GM18502 (cell line): ENCODE measurements at regions not wholly inside any gene's neighbourhood (a gene's known extent, or its start where the extent isn't known, plus 50 kb on each side); places are given as distances from the start of the nearest gene placed in this dataset.
"Not testable (repeated sequence)": the region's sequence is repeated elsewhere in the genome, so short reads cannot be mapped to it uniquely, and the experiment has no call there.

Experiments
- ATAC-seq: cut with Tn5 transposase; IDR thresholded peaks from one replicate; pipeline ENCODE4 v1.9.1; 2021; ENCODE audit warnings: mild to moderate bottlenecking; ENCODE audit not compliant: unreplicated experiment, poor library complexity

GRCh38 chr6:15883593-15883992 is 220.8 kb upstream of the DTNBP1 start:
- ATAC-seq: not testable (repeated sequence)

GRCh38 chr6:15882915-15883314 is 220.1 kb upstream of the DTNBP1 start:
- no peak for ATAC-seq

GRCh38 chr6:15882345-15882744 is 219.5 kb upstream of the DTNBP1 start:
- ATAC-seq: no peak

DNA sequence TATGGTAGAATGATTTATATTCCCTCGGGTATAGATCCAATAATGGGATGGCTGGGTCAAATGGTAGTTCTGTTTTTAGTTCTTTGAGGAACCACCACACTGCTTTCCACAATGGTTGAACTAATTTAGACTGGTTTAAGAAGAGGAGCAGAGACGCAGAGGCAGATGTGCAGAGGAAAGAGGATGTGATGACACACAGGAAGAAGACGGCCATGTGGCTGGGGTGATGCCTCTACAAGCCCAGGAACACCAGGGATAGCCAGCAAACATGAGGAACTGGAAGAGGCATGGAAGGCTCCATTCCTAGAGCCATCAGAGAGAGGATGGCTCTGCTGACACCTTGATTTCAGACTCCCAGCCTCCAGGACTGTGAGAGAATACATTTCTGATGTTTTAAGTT is 218.3 kb upstream of the DTNBP1 start:
- no peak for ATAC-seq

DNA sequence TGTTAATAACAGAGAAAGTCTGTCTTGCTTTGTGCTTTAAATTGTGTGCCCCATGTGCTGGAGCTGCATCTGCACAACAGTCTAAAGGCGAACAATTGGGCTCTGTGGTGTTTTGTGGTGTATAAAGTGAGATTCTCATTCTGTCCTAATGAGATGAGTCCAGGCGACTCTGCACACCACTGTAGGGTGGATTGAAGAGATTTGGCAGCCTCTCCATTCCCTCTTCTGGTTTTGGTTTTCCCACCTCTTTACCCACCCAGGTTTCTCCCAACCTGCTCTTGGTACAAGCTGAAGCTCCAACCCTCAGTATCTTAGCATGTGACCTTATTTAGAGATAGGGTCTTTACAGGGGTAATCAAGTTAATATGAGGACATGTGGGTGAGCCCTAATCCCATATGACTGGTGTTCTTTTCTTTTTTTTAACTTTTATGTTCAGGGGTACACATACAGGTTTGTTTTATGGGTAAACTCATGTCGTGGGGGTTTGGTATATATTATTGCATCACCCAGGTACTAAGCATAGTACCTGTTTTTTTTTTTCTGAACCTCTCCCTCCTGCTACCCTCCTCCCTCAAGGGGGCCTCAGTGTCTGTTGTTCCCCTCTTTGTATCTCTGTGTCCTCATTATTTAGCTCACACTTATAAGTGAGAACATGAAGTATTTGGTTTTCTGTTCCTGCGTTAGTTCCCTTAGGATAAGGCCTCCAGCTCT is 217.6 kb upstream of the DTNBP1 start:
- no peak for ATAC-seq

GRCh38 chr6:15879371-15880261 is 216.8 kb upstream of the DTNBP1 start:
- ATAC-seq: peak; percentile 76

GRCh38 chr6:15877231-15877630 is 214.4 kb upstream of the DTNBP1 start:
- ATAC-seq: no peak

DNA sequence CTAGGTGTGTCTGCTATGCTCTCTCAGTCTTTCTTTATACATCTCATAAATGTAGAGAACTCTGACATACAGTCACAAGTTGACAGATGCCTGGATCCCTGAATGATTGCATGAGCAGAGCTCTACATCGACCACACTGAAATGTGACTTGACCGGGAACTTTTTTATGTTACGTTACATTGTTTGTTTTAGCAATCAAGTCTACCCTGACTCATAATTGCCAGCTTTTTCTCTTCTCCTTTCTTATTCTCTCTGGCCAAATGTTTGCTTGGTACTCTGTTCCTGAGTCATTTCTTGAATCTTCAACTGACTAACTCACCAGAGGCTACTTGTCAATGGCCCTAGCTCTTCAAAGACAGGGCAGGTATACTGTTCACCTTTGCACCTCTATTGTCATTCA is 213.6 kb upstream of the DTNBP1 start:
- peak; percentile 71 for ATAC-seq

GRCh38 chr6:15875797-15876196 is 213.0 kb upstream of the DTNBP1 start:
- ATAC-seq: no peak

DNA sequence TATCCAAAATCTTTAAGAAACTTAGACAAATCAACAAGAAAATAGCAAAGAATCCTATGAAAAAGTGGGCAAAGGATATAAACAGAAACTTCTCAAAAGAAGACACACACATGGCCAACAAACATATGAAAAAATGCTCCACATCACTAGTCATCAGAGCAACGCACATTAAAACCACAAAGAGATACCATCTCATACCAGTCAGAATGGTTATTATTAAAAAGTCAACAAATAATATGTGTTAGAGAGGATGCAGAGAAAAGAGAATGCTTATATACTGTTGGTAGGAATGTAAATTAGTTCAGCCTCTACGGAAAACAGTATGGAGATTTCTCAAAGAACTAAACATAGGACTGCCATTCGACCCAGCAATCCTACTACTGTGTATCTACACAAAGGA is 212.0 kb upstream of the DTNBP1 start:
- ATAC-seq: no peak

DNA sequence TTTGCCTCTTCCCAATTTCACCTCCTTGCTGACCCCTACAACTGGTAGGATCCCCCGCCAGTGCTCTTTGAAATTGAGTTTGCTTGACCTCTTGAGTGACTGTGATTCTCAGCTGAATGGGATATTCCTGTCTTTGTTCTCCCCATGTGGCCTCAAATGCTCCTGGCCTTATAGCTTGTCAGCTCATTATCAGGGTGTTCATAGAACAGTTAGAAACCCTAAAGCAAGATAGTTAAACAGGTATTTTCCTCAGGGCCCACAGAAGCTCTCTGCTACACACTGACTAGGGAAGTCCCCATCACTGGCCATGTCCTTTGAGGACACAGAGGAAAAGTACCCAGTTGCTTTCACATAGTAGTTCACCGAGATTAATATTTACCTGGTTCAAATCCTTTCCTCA is 211.5 kb upstream of the DTNBP1 start:
- ATAC-seq: no peak

- no peak for ATAC-seq
Measured at GRCh38 chr6:15872241-15873103, 209.6 kb upstream of the DTNBP1 start.

- no peak for ATAC-seq
Measured at GRCh38 chr6:15871276-15871675, 208.4 kb upstream of the DTNBP1 start.

- ATAC-seq: no peak
Measured at GRCh38 chr6:15870333-15871043, 207.7 kb upstream of the DTNBP1 start.

- no peak for ATAC-seq
Measured at GRCh38 chr6:15864708-15865062, 201.9 kb upstream of the DTNBP1 start.

- ATAC-seq: no peak
Measured at GRCh38 chr6:15864038-15864707, 201.3 kb upstream of the DTNBP1 start.

GRCh38 chr6:15862810-15863209 is 200.0 kb upstream of the DTNBP1 start:
- ATAC-seq: no peak

DNA sequence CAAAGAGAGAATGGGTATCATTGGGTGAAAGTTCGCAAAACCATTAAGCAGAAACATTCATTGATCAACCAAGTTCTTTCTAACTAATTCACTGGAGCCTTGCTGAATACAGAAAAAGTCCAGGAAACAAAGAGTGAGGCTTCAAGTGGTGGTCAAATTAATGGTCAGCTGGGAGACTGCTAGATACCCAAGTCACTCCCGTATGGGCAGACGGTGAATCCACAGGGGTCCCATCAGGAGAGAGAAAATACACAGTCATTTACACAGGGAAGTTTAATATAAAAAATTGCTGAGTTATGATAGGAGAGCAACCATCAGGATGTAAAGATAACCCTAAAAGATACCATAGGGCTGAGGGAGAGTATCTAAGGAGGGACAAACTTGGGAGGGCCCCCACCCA is 198.7 kb upstream of the DTNBP1 start:
- no peak for ATAC-seq

DNA sequence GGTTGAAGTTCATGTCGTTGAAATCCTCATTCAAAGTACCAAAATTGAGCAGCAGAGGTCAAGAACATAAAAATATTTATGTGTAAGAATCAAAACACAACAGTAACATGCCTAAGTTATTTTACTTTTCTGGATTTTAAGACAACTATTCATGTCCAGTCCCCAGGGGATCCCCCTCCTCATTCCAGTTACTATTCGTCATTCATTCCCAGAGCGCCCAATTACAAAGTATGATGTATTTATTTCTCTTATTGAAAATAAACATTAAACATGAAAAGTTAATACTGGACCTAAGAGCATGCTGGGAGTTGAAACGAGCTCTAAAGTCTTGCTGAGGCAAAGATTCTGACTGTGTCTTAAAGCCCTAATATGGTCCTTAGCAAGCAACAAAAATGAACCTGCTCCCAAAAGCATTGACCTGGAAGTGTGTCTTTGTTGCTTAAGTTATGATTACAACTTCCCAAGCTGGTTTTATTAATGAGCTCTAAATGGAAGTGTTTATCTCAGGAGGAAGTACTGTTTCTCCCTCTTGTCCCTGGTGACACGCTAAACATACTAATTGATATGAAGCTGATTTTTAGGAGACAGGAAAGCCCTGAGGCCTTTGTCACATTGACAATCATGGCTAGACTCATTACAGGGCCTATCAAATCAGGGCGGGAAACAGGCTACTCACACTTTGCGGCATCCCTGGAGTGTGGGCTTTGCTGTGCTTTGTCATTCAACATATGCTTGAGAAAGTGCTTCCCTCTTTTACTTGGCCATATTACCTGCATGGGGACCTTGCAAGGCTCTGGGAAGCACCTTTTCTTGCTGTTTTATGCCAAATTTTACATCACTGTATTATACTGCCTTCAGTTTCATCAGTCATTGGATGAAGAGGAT is 192.2 kb upstream of the DTNBP1 start:
- ATAC-seq: no peak
